Lower lobe of right lung (tissue), 2 donors: ENCODE measurements at regions not wholly inside any gene's neighbourhood (a gene's known extent, or its start where the extent isn't known, plus 50 kb on each side); places are given as distances from the start of the nearest gene placed in this dataset.

Experiments
- ATAC-seq, 2 donors: fragments of 200-7000 bp; cut with Tn5 transposase; one replicate each; pipeline ENCODE4 v1.9.1; 2020 to 2022; ENCODE audit warnings: mild to moderate bottlenecking in 2 of 2, moderate library complexity in 2 of 2
- DNase-seq: peaks from one replicate; pipeline ENCODE4 v3.0.0-alpha.2; 2020
- H3K27ac ChIP-seq: fragments of 200-600 bp; one replicate; pipeline ENCODE4 v1.8.0; 2022
- H3K27me3 ChIP-seq: fragments of 200-600 bp; one replicate; pipeline ENCODE4 v1.8.0; 2022; ENCODE audit warnings: low read depth
- H3K36me3 ChIP-seq: fragments of 200-600 bp; one replicate; pipeline ENCODE4 v1.8.0; 2022; ENCODE audit warnings: mild to moderate bottlenecking
- H3K4me1 ChIP-seq: fragments of 200-600 bp; one replicate; pipeline ENCODE4 v1.8.0; 2022
- H3K4me3 ChIP-seq: fragments of 200-600 bp; one replicate; pipeline ENCODE4 v1.8.0; 2022; ENCODE audit warnings: mild to moderate bottlenecking
- H3K9me3 ChIP-seq: fragments of 200-600 bp; one replicate; pipeline ENCODE4 v1.8.0; 2022
- CTCF ChIP-seq: fragments of 200-600 bp; IDR thresholded peaks from one replicate; pipeline ENCODE4 v1.8.0; 2022; ENCODE audit warnings: antibody characterized with exemption, mild to moderate bottlenecking
- intact Hi-C: fragments of 100-400 bp; cut with DNase I; formaldehyde crosslinking; loops from one replicate; pipeline ENCODE4 v1.11.0; 2022
- donor health status: DM: no; HTN: yes; CAD: no; lungs with severe emphysema.

GRCh38 chr6:81382852-81383251 is 369.6 kb downstream of the TENT5A start:
- no peak for TF ChIP-seq CTCF
- H3K36me3 ChIP-seq = no peaks in the 10 kb centered on the region
- no peaks in the 10 kb centered on the region for H3K27me3 ChIP-seq
- H3K9me3 ChIP-seq = no peaks in the 10 kb centered on the region
- H3K4me1 ChIP-seq = no peaks in the 10 kb centered on the region
- peak in 1 of 2 donors; percentile 31 for ATAC-seq
- intact Hi-C loops = no loop called here
- no peak overlapping the region for H3K27ac ChIP-seq
- DNase-seq = no peak
- no peak overlapping the region for H3K4me3 ChIP-seq

- TF ChIP-seq CTCF = no peak
- DNase-seq (no peak), ATAC-seq (no peak)
- H3K36me3 ChIP-seq = no peaks in the 10 kb centered on the region
- H3K27ac ChIP-seq = no peak overlapping the region
- no peaks in the 10 kb centered on the region for H3K9me3 ChIP-seq
- H3K27me3 ChIP-seq = no peaks in the 10 kb centered on the region
- no peak overlapping the region for H3K4me3 ChIP-seq
- no peaks in the 10 kb centered on the region for H3K4me1 ChIP-seq
- intact Hi-C loops = no loop called here
These were observed 371.0 kb downstream of the TENT5A start for GRCh38 chr6:81381382-81381916.

- Histone ChIP-seq H3K9me3 (no peaks in the 10 kb centered on the region), H3K27ac (no peak overlapping the region), H3K4me1 (no peaks in the 10 kb centered on the region), H3K27me3 (no peaks in the 10 kb centered on the region), H3K36me3 (no peaks in the 10 kb centered on the region), H3K4me3 (no peak overlapping the region)
- no peak for TF ChIP-seq CTCF
- intact Hi-C loops = no loop called here
- DNase-seq (no peak), ATAC-seq (no peak)
These were observed 371.7 kb downstream of the TENT5A start for GRCh38 chr6:81380718-81381338.

GRCh38 chr6:81376745-81377144 is 375.7 kb downstream of the TENT5A start:
- no peaks in the 10 kb centered on the region for H3K4me1 ChIP-seq
- H3K27ac ChIP-seq = no peak overlapping the region
- no peak for ATAC-seq
- intact Hi-C loops = no loop called here
- H3K9me3 ChIP-seq = no peaks in the 10 kb centered on the region
- H3K36me3 ChIP-seq = no peaks in the 10 kb centered on the region
- TF ChIP-seq CTCF = no peak
- no peak overlapping the region for H3K4me3 ChIP-seq
- no peak for DNase-seq
- H3K27me3 ChIP-seq = no peaks in the 10 kb centered on the region

- no peaks in the 10 kb centered on the region for H3K9me3 ChIP-seq
- H3K27me3 ChIP-seq = no peaks in the 10 kb centered on the region
- no peak overlapping the region for H3K27ac ChIP-seq
- TF ChIP-seq CTCF = no peak
- H3K36me3 ChIP-seq = no peaks in the 10 kb centered on the region
- no peaks in the 10 kb centered on the region for H3K4me1 ChIP-seq
- intact Hi-C loops = no loop called here
- DNase-seq (no peak), ATAC-seq (no peak)
- no peak overlapping the region for H3K4me3 ChIP-seq
These were observed 379.1 kb downstream of the TENT5A start for GRCh38 chr6:81373414-81373813.
